GM20000 (cell line): ENCODE measurements at regions not wholly inside any gene's neighbourhood (a gene's known extent, or its start where the extent isn't known, plus 50 kb on each side); places are given as distances from the start of the nearest gene placed in this dataset.

Source experiments
- DNase-seq: peaks from one replicate; pipeline ENCODE4 v3.0.0; 2012; ENCODE audit warnings: low spot score
- TF ChIP-seq, protein P1 (sequence below): IDR thresholded peaks from 2 replicates; pipeline ENCODE4 v1.5.1; 2012; ENCODE audit warnings: mild to moderate bottlenecking, control low read depth; ENCODE audit errors: extremely low read depth, missing control alignments

DNA sequence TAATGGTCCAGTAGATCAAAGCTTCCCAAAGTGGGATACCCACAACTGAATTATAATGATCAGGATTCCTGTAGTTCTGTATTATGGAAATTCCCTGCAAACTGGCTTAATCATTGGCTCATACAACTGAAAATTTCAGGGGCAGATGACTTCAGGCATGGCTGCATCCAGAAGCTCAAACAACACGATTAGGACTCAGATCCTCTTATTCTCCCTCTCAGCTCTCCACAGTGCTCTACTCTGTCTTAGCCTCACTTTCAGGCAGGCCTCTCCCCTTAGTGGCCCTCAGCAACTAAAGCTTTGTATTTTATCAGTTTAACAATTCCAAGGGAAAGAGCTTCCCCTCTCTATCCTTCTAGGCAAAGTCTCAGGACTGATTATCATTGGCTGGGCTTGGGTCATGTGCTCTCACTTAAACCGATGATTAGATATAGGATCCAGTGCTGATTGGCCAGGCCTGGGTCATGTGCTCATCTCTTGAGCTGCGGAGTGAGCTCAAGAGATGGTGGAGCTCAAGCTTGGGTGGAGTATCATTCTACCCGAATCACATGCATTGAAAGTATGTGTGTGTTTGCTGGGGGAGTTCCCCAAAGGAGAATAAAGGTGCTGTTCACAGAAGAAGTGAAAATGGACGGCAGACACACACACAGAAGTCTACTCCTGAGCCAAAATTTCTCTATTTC lies 57.9 kb upstream of the RUNX3 start:
- DNase-seq = peak; percentile 67
- TF ChIP-seq, protein P1, sequence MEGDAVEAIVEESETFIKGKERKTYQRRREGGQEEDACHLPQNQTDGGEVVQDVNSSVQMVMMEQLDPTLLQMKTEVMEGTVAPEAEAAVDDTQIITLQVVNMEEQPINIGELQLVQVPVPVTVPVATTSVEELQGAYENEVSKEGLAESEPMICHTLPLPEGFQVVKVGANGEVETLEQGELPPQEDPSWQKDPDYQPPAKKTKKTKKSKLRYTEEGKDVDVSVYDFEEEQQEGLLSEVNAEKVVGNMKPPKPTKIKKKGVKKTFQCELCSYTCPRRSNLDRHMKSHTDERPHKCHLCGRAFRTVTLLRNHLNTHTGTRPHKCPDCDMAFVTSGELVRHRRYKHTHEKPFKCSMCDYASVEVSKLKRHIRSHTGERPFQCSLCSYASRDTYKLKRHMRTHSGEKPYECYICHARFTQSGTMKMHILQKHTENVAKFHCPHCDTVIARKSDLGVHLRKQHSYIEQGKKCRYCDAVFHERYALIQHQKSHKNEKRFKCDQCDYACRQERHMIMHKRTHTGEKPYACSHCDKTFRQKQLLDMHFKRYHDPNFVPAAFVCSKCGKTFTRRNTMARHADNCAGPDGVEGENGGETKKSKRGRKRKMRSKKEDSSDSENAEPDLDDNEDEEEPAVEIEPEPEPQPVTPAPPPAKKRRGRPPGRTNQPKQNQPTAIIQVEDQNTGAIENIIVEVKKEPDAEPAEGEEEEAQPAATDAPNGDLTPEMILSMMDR = no peak

DNA sequence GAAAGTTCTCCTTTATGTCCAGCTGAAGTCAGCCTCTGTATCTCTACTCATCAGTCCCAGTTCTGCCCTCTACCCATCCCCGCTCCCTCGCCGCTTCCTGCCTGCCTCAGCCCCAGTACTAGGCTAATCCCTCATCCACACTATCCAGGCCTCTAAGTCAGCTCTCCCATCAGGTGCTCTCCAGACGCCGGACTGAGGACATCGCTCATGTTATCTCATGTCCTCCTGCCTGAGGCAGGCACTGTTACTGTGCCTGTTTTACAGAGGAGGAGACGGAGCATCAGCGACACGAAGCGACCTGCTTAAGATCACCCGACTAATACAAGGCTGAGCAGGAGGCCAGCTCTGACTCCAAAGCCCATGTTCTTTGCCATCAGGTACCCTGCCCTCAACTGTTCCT lies 57.3 kb upstream of the RUNX3 start:
- TF ChIP-seq, protein P1 = no peak
- DNase-seq = no peak

DNA sequence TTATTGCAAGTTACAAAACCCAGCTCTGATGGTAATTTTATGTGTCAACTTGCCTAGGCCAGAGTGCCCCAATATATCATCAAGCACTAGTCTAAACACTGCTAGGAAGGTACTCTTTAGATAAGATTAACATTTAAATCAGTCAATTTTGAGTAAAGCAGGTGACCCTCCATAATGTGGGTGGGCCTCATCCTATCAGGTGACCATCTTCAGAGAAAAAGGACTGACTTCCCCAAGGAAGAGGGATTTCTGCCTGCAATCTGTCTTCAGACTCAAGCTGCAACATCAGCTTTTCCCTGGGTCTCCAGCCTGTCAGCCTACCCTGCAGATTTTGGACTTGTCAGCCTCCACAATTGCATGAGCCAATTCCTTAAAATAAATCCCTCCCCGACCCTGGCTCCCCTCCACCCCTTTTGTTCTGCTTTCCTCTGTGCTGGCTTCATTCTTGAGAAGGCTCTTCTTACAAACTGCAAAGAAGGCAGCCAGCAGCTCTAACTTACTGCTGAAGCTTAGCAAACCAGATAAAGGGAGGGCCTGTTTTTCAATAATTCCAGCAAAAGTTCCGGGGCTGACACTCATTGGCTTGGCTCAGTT lies 56.4 kb upstream of the RUNX3 start:
- no peak for DNase-seq
- TF ChIP-seq, protein P1 = no peak

DNA sequence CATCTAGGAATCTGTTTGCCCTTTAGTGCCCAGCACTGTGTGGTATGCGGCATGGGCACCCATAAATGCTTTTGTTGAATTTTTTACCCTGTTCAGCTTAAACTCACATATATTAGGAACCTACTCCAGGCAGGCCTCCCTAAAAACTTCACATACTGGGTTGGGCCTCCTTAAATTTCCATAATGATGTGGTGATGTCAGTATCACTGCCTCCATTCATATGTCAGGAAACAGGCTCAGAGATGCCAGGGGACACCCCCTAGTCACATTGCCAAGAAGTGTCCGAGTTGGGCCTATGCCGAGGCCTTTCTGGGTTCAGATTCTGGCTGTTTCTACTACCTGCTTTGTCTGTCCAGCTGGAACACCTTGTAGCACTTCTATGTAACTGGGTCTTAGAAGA lies 55.7 kb upstream of the RUNX3 start:
- TF ChIP-seq, protein P1 = no peak
- DNase-seq = no peak

GRCh38 chr1:24984800-24985522 lies 54.9 kb upstream of the RUNX3 start:
- no peak for DNase-seq
- TF ChIP-seq, protein P1 = no peak

DNA sequence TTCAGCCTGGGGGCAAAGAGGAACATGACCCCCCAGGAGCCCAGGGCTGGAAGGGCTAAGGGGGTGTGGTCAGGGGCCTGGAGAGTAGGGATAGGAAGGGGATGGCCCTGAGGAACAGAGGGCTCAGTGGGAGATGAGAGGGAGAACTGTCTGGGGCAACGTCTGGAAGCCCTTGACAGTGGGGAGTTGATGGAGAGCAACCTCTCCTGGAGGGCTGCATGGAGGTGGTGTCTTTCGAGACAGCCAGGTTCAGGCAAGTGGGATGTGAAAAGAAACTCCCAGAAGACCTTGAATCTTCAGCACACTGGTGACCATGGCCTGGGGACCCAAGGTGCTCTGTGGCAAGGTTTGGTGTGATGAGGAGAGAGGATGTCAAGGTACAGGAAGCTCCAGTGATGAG lies 54.2 kb upstream of the RUNX3 start:
- TF ChIP-seq, protein P1 = no peak
- DNase-seq = no peak

DNA sequence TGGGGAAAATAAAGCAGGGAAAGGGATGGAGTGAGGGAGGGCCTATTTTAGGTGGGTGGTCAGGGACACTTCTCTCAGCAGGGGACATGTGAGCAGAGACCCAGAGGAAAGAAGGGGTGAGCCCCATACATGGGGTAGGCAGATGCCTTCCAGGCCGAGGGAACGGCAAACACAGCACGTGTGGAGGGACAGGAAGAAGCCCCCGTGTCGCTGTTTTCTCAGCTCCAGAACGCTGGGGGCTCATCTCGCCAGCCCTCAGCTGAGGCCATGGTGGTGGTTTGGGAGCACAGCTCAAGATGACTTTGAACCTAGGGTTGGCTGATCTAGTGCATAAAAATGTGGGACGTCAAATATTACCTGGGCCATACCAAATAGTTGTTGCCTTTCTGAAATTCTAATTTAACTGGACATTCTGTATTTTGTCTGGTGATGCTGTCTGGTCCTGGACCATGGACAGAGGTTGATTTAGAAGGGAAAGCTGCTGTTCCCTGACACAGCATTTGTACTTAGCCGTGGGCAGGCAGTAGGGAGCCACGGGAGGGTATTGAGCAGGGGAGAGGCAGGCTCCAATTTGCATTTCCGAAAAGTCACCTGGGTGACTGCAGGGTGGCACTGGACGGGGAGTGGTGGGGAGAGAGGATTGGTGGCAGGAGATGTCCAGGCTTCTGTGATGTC lies 53.1 kb upstream of the RUNX3 start:
- TF ChIP-seq, protein P1 = no peak
- DNase-seq = no peak
